Endothelial cell of umbilical vein (primary cell): ENCODE measurements at regions not wholly inside any gene's neighbourhood (a gene's known extent, or its start where the extent isn't known, plus 50 kb on each side); places are given as distances from the start of the nearest gene placed in this dataset.

ENCODE experiments used
- CTCF ChIP-seq, 2 donors: IDR thresholded peaks; 1 replicate in 1 of 2; 2 replicates in 1 of 2; pipeline ENCODE4 v1.5.1; 2011; ENCODE audit warnings: low read length in 2 of 2, mild to moderate bottlenecking in 2 of 2, moderate library complexity in 2 of 2, control low read depth in 1 of 2, inconsistent platforms in 1 of 2, low read depth in 1 of 2; ENCODE audit not compliant: insufficient read depth in 1 of 2; ENCODE audit errors: extremely low read depth in 1 of 2
- EZH2 ChIP-seq: IDR thresholded peaks from 2 replicates; pipeline ENCODE4 v1.6.1; 2012; ENCODE audit warnings: borderline replicate concordance, low read depth, mild to moderate bottlenecking, moderate library complexity, low read length, inconsistent platforms; ENCODE audit not compliant: severe bottlenecking
- FOS ChIP-seq: IDR thresholded peaks from 2 replicates; pipeline ENCODE4 v1.6.1; 2011; ENCODE audit warnings: mild to moderate bottlenecking, low read length, moderate library complexity, borderline replicate concordance; ENCODE audit not compliant: insufficient read depth
- GATA2 ChIP-seq: IDR thresholded peaks from 2 replicates; pipeline ENCODE4 v1.7.0; 2011; ENCODE audit warnings: low read depth, mild to moderate bottlenecking, moderate library complexity, mixed read lengths, low read length; ENCODE audit not compliant: insufficient read length, insufficient read depth
- JUN ChIP-seq: IDR thresholded peaks from 2 replicates; pipeline ENCODE4 v1.6.1; 2011; ENCODE audit warnings: borderline replicate concordance, low read depth; ENCODE audit not compliant: insufficient read length, insufficient read depth
- MAX ChIP-seq: IDR thresholded peaks from 2 replicates; pipeline ENCODE4 v1.6.1; 2011; ENCODE audit not compliant: insufficient read depth, insufficient read length
- MYC ChIP-seq: IDR thresholded peaks from one replicate; pipeline ENCODE4 v1.6.1; 2011; ENCODE audit warnings: mild to moderate bottlenecking, low read depth, low read length
- POLR2A ChIP-seq: IDR thresholded peaks from 2 replicates; pipeline ENCODE4 v1.6.1; 2012; ENCODE audit warnings: low read depth, mild to moderate bottlenecking, control low read depth, low read length
- POLR2AphosphoS5 ChIP-seq: IDR thresholded peaks from 2 replicates; pipeline ENCODE4 v1.6.1; 2012; ENCODE audit warnings: low read depth, mild to moderate bottlenecking, control low read depth, low read length, moderate library complexity; ENCODE audit not compliant: insufficient read depth

- TF ChIP-seq POLR2A (no peak), CTCF (IDR thresholded peaks at IDR 0.05; ENCODE audit: extremely low read depth in 1 of 2, insufficient read depth in 1 of 2, low read depth in 1 of 2, low read length in 2 of 2) (no peak), EZH2 (no peak), MAX (no peak), JUN (no peak), POLR2AphosphoS5 (no peak), MYC (no peak), GATA2 (no peak), FOS (no peak)
Measured at GRCh38 chr3:3683261-3683660, 116.0 kb upstream of the LRRN1 start.
